GM23338 (cell line): ENCODE measurements at regions not wholly inside any gene's neighbourhood (a gene's known extent, or its start where the extent isn't known, plus 50 kb on each side); places are given as distances from the start of the nearest gene placed in this dataset.

ENCODE experiments used
- ATAC-seq: fragments of 200-7000 bp; cut with Tn5 transposase; 3 replicates; pipeline ENCODE4 v1.9.1; 2020
- DNase-seq: peaks from one replicate; pipeline ENCODE4 v3.0.0-alpha.2; 2015; ENCODE audit warnings: low spot score
- H2AFZ ChIP-seq: fragments of 200-600 bp; sonication (generic); 2 replicates; pipeline ENCODE4 v1.8.0; 2016; ENCODE audit warnings: antibody characterized with exemption, mild to moderate bottlenecking, moderate library complexity
- H3F3A ChIP-seq: fragments of 200-600 bp; sonication (generic); replicated peaks from 2 replicates; pipeline ENCODE4 v1.8.0; 2017; ENCODE audit warnings: antibody characterized with exemption, mixed run types, low read depth
- H3K27ac ChIP-seq: fragments of 200-600 bp; sonication (generic); 2 replicates; pipeline ENCODE4 v1.6.1; 2016; ENCODE audit warnings: low read depth
- H3K27me3 ChIP-seq: fragments of 200-600 bp; sonication (generic); 2 replicates; pipeline ENCODE4 v1.8.0; 2016; ENCODE audit warnings: mild to moderate bottlenecking, mixed run types, moderate library complexity; ENCODE audit not compliant: insufficient read depth
- H3K36me3 ChIP-seq: fragments of 200-600 bp; sonication (generic); 2 replicates; pipeline ENCODE4 v1.8.0; 2016; ENCODE audit warnings: mild to moderate bottlenecking; ENCODE audit not compliant: insufficient read depth
- H3K4me1 ChIP-seq: fragments of 200-600 bp; sonication (generic); 2 replicates; pipeline ENCODE4 v1.8.0; 2016; ENCODE audit warnings: mild to moderate bottlenecking, moderate library complexity; ENCODE audit not compliant: insufficient read depth
- H3K4me2 ChIP-seq: fragments of 200-600 bp; sonication (generic); 2 replicates; pipeline ENCODE4 v1.7.1; 2017; ENCODE audit warnings: mixed run types
- H3K4me3 ChIP-seq: fragments of 200-600 bp; sonication (generic); 2 replicates; pipeline ENCODE4 v1.6.1; 2016; ENCODE audit warnings: mixed run types
- H3K79me2 ChIP-seq: fragments of 200-600 bp; sonication (generic); replicated peaks from 2 replicates; pipeline ENCODE4 v1.8.0; 2017; ENCODE audit warnings: mild to moderate bottlenecking; ENCODE audit not compliant: insufficient read depth
- H3K9me2 ChIP-seq: fragments of 200-600 bp; sonication (generic); 2 replicates; pipeline ENCODE4 v1.8.0; 2017; ENCODE audit not compliant: insufficient read depth
- H4K20me1 ChIP-seq: fragments of 200-600 bp; sonication (generic); replicated peaks from 2 replicates; pipeline ENCODE4 v1.8.0; 2017; ENCODE audit warnings: mild to moderate bottlenecking; ENCODE audit not compliant: insufficient read depth
- H3K27ac Mint-ChIP-seq: 2 replicates; pipeline ENCODE4 v1.8.0; 2020; ENCODE audit warnings: inconsistent platforms, mild to moderate bottlenecking, moderate library complexity, mixed read lengths
- H3K27me3 Mint-ChIP-seq: 3 replicates; pipeline ENCODE4 v1.8.0; 2022; ENCODE audit warnings: low read depth, mild to moderate bottlenecking, moderate library complexity, mixed read lengths, inconsistent platforms; ENCODE audit not compliant: insufficient read depth, poor library complexity
- H3K36me3 Mint-ChIP-seq: 3 replicates; pipeline ENCODE4 v1.8.0; 2021; ENCODE audit warnings: low read depth, mild to moderate bottlenecking, inconsistent platforms, moderate library complexity, mixed read lengths
- H3K4me1 Mint-ChIP-seq: 3 replicates; pipeline ENCODE4 v1.8.0; 2020; ENCODE audit warnings: mild to moderate bottlenecking, inconsistent platforms, mixed read lengths
- H3K4me3 Mint-ChIP-seq: 3 replicates; pipeline ENCODE4 v1.8.0; 2021; ENCODE audit warnings: moderate library complexity, mild to moderate bottlenecking, inconsistent platforms, mixed read lengths
- H3K9me3 Mint-ChIP-seq: 3 replicates; pipeline ENCODE4 v1.8.0; 2020; ENCODE audit warnings: moderate library complexity, mild to moderate bottlenecking, inconsistent platforms, mixed read lengths
- CREB1 ChIP-seq: fragments of 250-450 bp; sonication (Bioruptor Pico); IDR thresholded peaks from 2 replicates; pipeline ENCODE4 v1.5.0; 2020; ENCODE audit warnings: low read depth, mild to moderate bottlenecking, moderate library complexity
- ZNF114 ChIP-seq: fragments of 250-450 bp; sonication (Bioruptor Pico); IDR thresholded peaks from 2 replicates; pipeline ENCODE4 v1.5.0; 2020; ENCODE audit warnings: mild to moderate bottlenecking, moderate library complexity
- ZNF331 ChIP-seq: fragments of 250-450 bp; sonication (Bioruptor Pico); IDR thresholded peaks from 2 replicates; pipeline ENCODE4 v1.5.0; 2020; ENCODE audit warnings: low read depth, mild to moderate bottlenecking, moderate library complexity
- ZNF462 ChIP-seq: fragments of 250-450 bp; sonication (Bioruptor Pico); IDR thresholded peaks from 2 replicates; pipeline ENCODE4 v1.5.0; 2020; ENCODE audit warnings: mild to moderate bottlenecking, moderate library complexity
- TF ChIP-seq, protein P1 (sequence below): IDR thresholded peaks from one replicate; pipeline ENCODE4 v1.6.1; 2018; ENCODE audit warnings: antibody characterized with exemption; ENCODE audit not compliant: unreplicated experiment
- TF ChIP-seq, protein P2 (sequence below): IDR thresholded peaks from 2 replicates; pipeline ENCODE4 v1.6.1; 2016; ENCODE audit warnings: antibody characterized with exemption
- TF ChIP-seq, protein P3 (sequence below), 2 experiments: fragments of 200-600 bp in 1 of 2; sonication (generic) in 1 of 2; conservative IDR thresholded peaks; 2 replicates each; pipeline versions ENCODE4 v1.5.1 to v1.6.1; 2016 to 2017; ENCODE audit warnings: antibody characterized with exemption in 2 of 2, low read depth in 2 of 2, mild to moderate bottlenecking in 2 of 2, moderate library complexity in 1 of 2

GRCh38 chr1:57615956-57616355 lies 192.1 kb upstream of the DAB1 start (continued):
- no peak for TF ChIP-seq ZNF462 (CRISPR knock-in tag)
- TF ChIP-seq, protein P1, sequence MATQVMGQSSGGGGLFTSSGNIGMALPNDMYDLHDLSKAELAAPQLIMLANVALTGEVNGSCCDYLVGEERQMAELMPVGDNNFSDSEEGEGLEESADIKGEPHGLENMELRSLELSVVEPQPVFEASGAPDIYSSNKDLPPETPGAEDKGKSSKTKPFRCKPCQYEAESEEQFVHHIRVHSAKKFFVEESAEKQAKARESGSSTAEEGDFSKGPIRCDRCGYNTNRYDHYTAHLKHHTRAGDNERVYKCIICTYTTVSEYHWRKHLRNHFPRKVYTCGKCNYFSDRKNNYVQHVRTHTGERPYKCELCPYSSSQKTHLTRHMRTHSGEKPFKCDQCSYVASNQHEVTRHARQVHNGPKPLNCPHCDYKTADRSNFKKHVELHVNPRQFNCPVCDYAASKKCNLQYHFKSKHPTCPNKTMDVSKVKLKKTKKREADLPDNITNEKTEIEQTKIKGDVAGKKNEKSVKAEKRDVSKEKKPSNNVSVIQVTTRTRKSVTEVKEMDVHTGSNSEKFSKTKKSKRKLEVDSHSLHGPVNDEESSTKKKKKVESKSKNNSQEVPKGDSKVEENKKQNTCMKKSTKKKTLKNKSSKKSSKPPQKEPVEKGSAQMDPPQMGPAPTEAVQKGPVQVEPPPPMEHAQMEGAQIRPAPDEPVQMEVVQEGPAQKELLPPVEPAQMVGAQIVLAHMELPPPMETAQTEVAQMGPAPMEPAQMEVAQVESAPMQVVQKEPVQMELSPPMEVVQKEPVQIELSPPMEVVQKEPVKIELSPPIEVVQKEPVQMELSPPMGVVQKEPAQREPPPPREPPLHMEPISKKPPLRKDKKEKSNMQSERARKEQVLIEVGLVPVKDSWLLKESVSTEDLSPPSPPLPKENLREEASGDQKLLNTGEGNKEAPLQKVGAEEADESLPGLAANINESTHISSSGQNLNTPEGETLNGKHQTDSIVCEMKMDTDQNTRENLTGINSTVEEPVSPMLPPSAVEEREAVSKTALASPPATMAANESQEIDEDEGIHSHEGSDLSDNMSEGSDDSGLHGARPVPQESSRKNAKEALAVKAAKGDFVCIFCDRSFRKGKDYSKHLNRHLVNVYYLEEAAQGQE, result no peak
- no peak for TF ChIP-seq CREB1
- no peak for TF ChIP-seq ZNF331 (CRISPR knock-in tag)

DNA sequence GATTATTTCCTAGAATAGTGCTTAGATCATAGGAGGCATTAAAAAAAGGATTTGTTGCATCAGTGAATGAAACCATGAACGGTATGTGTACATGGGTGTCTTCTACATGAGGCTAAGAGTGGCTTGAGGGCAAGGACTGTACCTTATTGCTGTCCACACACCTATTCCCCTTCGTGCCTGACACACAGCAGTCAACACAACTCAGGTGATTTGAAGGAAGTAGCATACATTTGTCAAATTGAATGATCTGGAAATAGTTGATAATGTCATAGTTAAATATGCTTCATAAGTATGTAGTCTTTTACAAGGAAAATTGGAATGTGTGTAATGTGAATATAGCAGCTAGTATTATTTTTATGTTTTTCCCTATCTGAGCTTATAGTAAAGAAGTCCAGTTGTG lies 189.0 kb upstream of the DAB1 start:
- Mint-ChIP-seq H3K27ac (no peak overlapping the region), H3K4me1 (no peaks in the 10 kb centered on the region), H3K36me3 (no peaks in the 10 kb centered on the region), H3K27me3 (no peaks in the 10 kb centered on the region), H3K4me3 (no peak overlapping the region), H3K9me3 (no peaks in the 10 kb centered on the region)
- H3K79me2 ChIP-seq, result no peaks in the 10 kb centered on the region
- no peaks in the 10 kb centered on the region for H3K36me3 ChIP-seq
- no peak overlapping the region for H3K27ac ChIP-seq
- H3K4me3 ChIP-seq, result no peak overlapping the region
- TF ChIP-seq, protein P1, result no peak
- TF ChIP-seq, protein P2, sequence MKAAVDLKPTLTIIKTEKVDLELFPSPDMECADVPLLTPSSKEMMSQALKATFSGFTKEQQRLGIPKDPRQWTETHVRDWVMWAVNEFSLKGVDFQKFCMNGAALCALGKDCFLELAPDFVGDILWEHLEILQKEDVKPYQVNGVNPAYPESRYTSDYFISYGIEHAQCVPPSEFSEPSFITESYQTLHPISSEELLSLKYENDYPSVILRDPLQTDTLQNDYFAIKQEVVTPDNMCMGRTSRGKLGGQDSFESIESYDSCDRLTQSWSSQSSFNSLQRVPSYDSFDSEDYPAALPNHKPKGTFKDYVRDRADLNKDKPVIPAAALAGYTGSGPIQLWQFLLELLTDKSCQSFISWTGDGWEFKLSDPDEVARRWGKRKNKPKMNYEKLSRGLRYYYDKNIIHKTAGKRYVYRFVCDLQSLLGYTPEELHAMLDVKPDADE, result no peak
- no peak for TF ChIP-seq CREB1
- no peak for TF ChIP-seq ZNF114
- TF ChIP-seq, protein P3, sequence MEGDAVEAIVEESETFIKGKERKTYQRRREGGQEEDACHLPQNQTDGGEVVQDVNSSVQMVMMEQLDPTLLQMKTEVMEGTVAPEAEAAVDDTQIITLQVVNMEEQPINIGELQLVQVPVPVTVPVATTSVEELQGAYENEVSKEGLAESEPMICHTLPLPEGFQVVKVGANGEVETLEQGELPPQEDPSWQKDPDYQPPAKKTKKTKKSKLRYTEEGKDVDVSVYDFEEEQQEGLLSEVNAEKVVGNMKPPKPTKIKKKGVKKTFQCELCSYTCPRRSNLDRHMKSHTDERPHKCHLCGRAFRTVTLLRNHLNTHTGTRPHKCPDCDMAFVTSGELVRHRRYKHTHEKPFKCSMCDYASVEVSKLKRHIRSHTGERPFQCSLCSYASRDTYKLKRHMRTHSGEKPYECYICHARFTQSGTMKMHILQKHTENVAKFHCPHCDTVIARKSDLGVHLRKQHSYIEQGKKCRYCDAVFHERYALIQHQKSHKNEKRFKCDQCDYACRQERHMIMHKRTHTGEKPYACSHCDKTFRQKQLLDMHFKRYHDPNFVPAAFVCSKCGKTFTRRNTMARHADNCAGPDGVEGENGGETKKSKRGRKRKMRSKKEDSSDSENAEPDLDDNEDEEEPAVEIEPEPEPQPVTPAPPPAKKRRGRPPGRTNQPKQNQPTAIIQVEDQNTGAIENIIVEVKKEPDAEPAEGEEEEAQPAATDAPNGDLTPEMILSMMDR (conservative IDR thresholded peaks at IDR 0.05; ENCODE audit: low read depth in 2 of 2), result no peak
- H3K27me3 ChIP-seq, result no peaks in the 10 kb centered on the region
- H3F3A ChIP-seq, result no peaks in the 10 kb centered on the region
- no peaks in the 10 kb centered on the region; the same call in 1 of the 2 replicates for H3K9me2 ChIP-seq
- H4K20me1 ChIP-seq, result no peaks in the 10 kb centered on the region
- no peak for ATAC-seq
- H3K4me2 ChIP-seq, result no peak overlapping the region
- H3K4me1 ChIP-seq, result no peaks in the 10 kb centered on the region
- no peak overlapping the region for H2AFZ ChIP-seq
- DNase-seq, result no peak
